ENCODE measurements at regions not wholly inside any gene's neighbourhood (a gene's known extent, or its start where the extent isn't known, plus 50 kb on each side); places are given as distances from the start of the nearest gene placed in this dataset.

DNA sequence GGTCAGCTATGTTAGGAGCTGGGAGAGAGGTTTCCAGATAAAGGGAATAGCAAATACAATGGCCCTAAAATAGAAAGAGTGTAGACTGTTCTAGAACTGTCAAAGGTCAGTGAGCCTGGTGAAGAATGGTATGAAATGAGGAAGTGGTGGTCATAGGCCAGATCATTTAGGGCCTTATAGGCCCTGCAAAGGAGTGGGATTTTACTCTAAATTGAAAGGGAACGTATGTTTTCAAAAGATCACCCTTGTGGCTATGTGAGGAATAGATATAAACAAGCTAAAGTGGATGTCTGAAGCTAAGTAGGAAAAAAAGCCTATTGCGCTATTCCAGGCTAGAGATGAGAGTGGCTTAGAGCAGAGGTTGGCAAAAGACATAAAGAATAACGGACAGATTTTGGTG is 70.7 kb upstream of the TDRD3 start:
- TF ChIP-seq TAF1 (IDR thresholded peaks at IDR 0.05; ENCODE audit: low read depth, low read length) (no peak), POLR2A (IDR thresholded peaks at IDR 0.05; ENCODE audit: low read depth, low read length) (no peak), POLR2AphosphoS5 (IDR thresholded peaks at IDR 0.05; ENCODE audit: low read depth, low read length) (no peak)

Data from GM12891 (cell line).